ENCODE measurements at regions not wholly inside any gene's neighbourhood (a gene's known extent, or its start where the extent isn't known, plus 50 kb on each side); places are given as distances from the start of the nearest gene placed in this dataset.
"Not testable (repeated sequence)": the region's sequence is repeated elsewhere in the genome, so short reads cannot be mapped to it uniquely, and the experiment has no call there.

DNA sequence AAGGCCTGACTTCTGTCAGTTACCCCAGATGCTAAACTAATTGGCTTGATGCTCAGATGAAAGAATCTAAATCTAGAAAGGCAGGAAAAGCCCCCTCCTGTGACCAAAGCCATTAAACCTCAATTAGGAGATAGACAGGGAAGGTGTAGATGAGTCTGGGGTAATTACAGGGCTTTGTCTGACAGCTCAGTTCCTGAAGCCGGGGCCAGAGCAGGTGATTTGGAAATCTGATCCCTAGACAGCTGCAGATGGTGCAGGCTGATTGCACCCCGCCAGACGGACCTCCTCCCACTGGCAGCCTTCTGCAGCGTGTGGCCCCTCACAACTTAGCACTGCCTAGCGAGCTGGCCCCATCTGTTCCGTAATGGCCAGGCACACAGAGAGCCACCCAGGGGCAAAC lies 395.1 kb downstream of the HLX start:
- ChIA-PET POLR2A (no interaction called here), CTCF (no interaction called here)
- TF ChIP-seq, protein P1, sequence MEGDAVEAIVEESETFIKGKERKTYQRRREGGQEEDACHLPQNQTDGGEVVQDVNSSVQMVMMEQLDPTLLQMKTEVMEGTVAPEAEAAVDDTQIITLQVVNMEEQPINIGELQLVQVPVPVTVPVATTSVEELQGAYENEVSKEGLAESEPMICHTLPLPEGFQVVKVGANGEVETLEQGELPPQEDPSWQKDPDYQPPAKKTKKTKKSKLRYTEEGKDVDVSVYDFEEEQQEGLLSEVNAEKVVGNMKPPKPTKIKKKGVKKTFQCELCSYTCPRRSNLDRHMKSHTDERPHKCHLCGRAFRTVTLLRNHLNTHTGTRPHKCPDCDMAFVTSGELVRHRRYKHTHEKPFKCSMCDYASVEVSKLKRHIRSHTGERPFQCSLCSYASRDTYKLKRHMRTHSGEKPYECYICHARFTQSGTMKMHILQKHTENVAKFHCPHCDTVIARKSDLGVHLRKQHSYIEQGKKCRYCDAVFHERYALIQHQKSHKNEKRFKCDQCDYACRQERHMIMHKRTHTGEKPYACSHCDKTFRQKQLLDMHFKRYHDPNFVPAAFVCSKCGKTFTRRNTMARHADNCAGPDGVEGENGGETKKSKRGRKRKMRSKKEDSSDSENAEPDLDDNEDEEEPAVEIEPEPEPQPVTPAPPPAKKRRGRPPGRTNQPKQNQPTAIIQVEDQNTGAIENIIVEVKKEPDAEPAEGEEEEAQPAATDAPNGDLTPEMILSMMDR (IDR thresholded peaks at IDR 0.05; ENCODE audit: insufficient read depth, low read depth, low read length), result no peak
- no peaks in the 10 kb centered on the region for H3K36me3 ChIP-seq (ENCODE audit: control insufficient read depth, insufficient read depth, low read length)
- DNase-seq (ENCODE audit: low read depth), result no peak
- H3K4me3 ChIP-seq (ENCODE audit: low read depth, low read length), result no peak overlapping the region
- H3K27me3 ChIP-seq (ENCODE audit: control insufficient read depth, insufficient read depth, low read length), result peaks cover 3% of the 10 kb centered on the region; the same call in 1 of the 2 replicates

DNA sequence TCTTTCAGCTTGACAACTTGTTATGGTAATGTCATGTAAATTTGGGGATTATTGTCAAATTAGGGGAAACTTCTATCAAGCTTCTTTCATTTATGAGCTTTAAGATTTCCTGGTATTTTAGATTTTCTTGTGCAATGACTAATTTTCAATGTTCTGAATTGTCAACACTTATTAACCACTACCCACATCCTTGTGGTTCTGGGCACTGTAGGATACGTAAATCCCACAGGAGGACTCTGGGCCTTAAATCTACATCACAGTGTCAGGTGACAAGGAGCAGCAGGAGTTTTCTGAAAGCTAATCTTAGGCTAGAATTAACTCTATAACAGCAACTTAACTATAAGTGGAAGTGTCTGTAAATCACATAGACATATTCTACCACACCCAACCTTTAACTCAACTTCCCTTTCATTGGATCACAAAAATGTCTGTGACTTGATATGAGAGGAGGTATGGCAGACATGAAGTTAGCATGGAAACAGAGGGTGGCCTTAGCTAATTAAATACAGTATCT lies 397.7 kb downstream of the HLX start:
- DNase-seq (ENCODE audit: low read depth), result no peak
- Histone ChIP-seq H3K36me3 (ENCODE audit: control insufficient read depth, insufficient read depth, low read length) (no peaks in the 10 kb centered on the region), H3K27me3 (ENCODE audit: control insufficient read depth, insufficient read depth, low read length) (peaks cover 3% of the 10 kb centered on the region; the same call in 1 of the 2 replicates), H3K4me3 (ENCODE audit: low read depth, low read length) (no peak overlapping the region)
- ChIA-PET CTCF (interaction anchor here (0.7 to 0.8 kb wide), 2 partner anchors 27 to 155 kb away, joined by 3 read pairs; no protein-coding TSS in a partner anchor), POLR2A (no interaction called here)
- TF ChIP-seq, protein P1 (IDR thresholded peaks at IDR 0.05; ENCODE audit: insufficient read depth, low read depth, low read length), result no peak

DNA sequence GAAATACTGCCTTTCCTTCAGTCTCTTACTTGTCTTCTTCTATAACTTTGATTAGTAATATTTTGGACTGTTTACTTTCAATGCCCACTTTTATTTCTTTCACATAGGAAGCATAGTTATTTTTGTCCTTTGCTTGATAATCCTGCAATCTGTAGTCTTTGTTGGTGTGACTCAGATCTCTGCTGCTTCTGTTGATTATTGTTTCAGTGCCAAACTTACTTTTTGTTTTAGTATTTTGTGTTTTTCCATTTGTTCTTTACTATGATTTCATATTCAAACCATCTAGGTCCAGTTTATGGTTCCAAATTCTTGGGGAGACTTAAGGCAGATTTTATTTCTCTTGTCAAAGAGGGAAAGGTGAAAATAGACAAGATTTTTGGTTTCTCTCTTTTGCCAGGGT lies 399.9 kb downstream of the HLX start:
- Histone ChIP-seq H3K27me3 (ENCODE audit: control insufficient read depth, insufficient read depth, low read length) (no peaks in the 10 kb centered on the region), H3K36me3 (ENCODE audit: control insufficient read depth, insufficient read depth, low read length) (no peaks in the 10 kb centered on the region), H3K4me3 (ENCODE audit: low read depth, low read length) (no peak overlapping the region)
- ChIA-PET CTCF (no interaction called here), POLR2A (no interaction called here)
- no peak for DNase-seq (ENCODE audit: low read depth)
- TF ChIP-seq, protein P1 (IDR thresholded peaks at IDR 0.05; ENCODE audit: insufficient read depth, low read depth, low read length), result no peak

DNA sequence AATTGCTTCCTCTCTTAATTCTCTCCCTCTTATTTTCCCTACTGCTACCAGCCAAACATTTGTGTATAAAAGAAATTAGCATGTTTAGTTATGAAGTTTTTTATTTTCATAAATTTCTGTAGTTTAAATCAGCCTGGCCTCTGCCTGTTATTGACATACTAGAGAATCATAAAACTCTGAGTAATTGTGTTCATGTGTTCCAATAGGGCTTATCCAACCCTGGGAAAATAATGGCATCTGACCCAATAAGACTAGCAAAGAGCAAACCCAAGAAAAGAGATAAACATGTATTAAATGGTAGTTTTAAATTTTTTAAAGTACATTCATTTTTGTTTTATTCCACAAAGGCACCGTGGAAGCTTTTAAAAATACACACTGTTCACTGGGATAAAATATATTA lies 404.3 kb downstream of the HLX start:
- Histone ChIP-seq H3K27me3 (ENCODE audit: control insufficient read depth, insufficient read depth, low read length) (no peaks in the 10 kb centered on the region), H3K36me3 (ENCODE audit: control insufficient read depth, insufficient read depth, low read length) (no peaks in the 10 kb centered on the region), H3K4me3 (ENCODE audit: low read depth, low read length) (no peak overlapping the region)
- no peak for DNase-seq (ENCODE audit: low read depth)
- TF ChIP-seq, protein P1 (IDR thresholded peaks at IDR 0.05; ENCODE audit: insufficient read depth, low read depth, low read length), result no peak
- CTCF ChIA-PET, result interaction anchor here (1.0 kb wide), 1 partner anchor 410 kb away, joined by 3 read pairs; no protein-coding TSS in a partner anchor
- POLR2A ChIA-PET, result no interaction called here

DNA sequence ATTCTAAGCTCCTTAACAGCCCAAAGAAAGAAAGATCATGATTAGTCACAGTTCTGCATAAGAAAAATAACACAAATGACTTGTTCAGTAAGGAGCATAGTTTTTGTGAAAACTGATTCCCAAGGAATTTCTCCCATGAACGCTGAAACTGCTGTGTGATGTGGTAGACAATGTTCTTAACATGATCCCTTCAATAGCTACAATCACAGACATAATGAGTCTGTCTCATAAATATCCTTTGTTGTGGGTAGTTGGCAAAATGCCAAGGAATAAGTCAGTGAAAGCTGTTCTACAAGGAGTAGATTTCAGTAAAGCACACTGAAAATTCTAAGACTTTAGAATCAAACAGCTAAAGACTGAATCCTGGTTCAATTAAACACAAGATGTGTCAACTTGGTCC lies 404.8 kb downstream of the HLX start:
- H3K4me3 ChIP-seq (ENCODE audit: low read depth, low read length), result no peak overlapping the region
- DNase-seq (ENCODE audit: low read depth), result no peak
- H3K36me3 ChIP-seq (ENCODE audit: control insufficient read depth, insufficient read depth, low read length), result no peaks in the 10 kb centered on the region
- POLR2A ChIA-PET, result no interaction called here
- CTCF ChIA-PET, result interaction anchor here (1.0 to 1.4 kb wide), 2 partner anchors 16 to 410 kb away, joined by 3 read pairs; no protein-coding TSS in a partner anchor
- no peaks in the 10 kb centered on the region for H3K27me3 ChIP-seq (ENCODE audit: control insufficient read depth, insufficient read depth, low read length)
- TF ChIP-seq, protein P1 (IDR thresholded peaks at IDR 0.05; ENCODE audit: insufficient read depth, low read depth, low read length), result no peak

DNA sequence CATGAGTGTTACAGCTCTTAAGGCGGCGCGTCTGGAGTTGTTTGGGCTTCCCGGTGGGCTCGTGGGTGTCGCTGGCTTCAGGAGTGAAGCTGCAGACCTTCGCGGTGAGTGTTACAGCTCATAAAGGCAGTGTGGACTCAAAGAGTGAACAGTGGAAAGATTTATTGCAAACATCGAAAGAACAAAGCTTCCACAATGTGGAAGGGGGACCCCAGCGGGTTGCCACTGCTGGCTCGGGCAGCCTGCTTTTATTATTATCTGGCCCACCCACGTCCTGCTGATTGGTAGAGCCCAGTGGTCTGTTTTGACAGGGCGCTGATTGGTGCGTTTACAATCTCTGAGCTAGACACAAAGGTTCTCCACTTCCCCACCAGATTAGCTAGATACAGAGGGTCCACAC lies 405.7 kb downstream of the HLX start:
- H3K4me3 ChIP-seq (ENCODE audit: low read depth, low read length); POLR2A ChIA-PET; H3K36me3 ChIP-seq (ENCODE audit: control insufficient read depth, insufficient read depth, low read length); H3K27me3 ChIP-seq (ENCODE audit: control insufficient read depth, insufficient read depth, low read length); DNase-seq (ENCODE audit: low read depth): not testable (repeated sequence)
- CTCF ChIA-PET, result interaction anchor here (1.4 kb wide), 1 partner anchor 17 kb away, joined by 3 read pairs; no protein-coding TSS in a partner anchor

DNA sequence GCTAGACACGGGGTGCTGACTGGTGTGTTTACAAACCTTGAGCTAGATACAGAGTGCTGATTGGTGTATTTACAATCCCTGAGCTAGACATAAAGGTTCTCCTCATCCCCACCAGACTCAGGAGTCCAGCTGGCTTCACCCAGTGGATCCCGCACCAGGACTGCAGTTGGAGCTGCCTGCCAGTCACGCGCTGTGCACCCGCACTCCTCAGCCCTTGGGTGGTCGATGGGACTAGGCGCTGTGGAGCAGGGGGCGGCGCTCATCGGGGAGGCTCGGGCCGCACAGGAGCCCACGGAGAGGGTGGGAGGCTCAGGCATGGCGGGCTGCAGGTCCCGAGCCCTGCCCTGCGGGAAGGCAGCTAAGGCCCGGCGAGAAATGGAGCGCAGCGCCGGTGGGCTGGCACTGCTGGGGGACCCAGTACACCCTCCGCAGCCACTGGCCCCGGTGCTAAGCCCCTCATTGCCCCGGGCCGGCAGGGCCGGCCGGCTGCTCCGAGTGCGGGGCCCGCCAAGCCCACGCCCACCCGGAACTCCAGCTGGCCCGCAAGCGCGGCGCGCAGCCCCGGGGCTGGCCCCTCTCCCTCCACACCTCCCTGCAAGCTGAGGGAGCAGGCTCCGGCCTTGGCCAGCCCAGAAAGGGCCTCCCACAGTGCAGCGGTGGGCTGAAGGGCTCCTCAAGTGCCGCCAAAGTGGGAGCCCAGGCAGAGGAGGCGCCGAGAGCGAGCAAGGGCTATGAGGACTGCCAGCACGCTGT lies 406.4 kb downstream of the HLX start:
- H3K36me3 ChIP-seq (ENCODE audit: control insufficient read depth, insufficient read depth, low read length); POLR2A ChIA-PET; DNase-seq (ENCODE audit: low read depth); H3K27me3 ChIP-seq (ENCODE audit: control insufficient read depth, insufficient read depth, low read length); H3K4me3 ChIP-seq (ENCODE audit: low read depth, low read length): not testable (repeated sequence)
- CTCF ChIA-PET, result interaction anchor here (1.4 kb wide), 1 partner anchor 17 kb away, joined by 3 read pairs; no protein-coding TSS in a partner anchor

Measured in BJ (cell line).